PC-9 (cell line): ENCODE measurements at regions not wholly inside any gene's neighbourhood (a gene's known extent, or its start where the extent isn't known, plus 50 kb on each side); places are given as distances from the start of the nearest gene placed in this dataset.

Experiments
- BruUV-seq: library from RNA; stranded (reverse); fragments of 400-500 nt; replicated peaks from 2 replicates; lab custom pipeline; 2021; lab: Mats Ljungman, UMichigan
- CTCF ChIA-PET: fragments of 300-600 bp; sonication (Branson Sonifier 250); formaldehyde crosslinking; loops from one replicate; lab custom pipeline; 2022; ENCODE audit warnings: antibody characterized with exemption; lab: Charles Lee
- POLR2A ChIA-PET: fragments of 300-600 bp; sonication (Branson Sonifier 250); formaldehyde crosslinking; loops from one replicate; lab custom pipeline; 2022; ENCODE audit warnings: antibody characterized with exemption; ENCODE audit not compliant: unreplicated experiment; lab: Charles Lee
- DNase-seq, 2 experiments: peaks; one replicate each; pipeline versions ENCODE4 v3.0.0 to v3.0.0-alpha.2; 2015 to 2022; ENCODE audit warnings: mixed read lengths in 1 of 2
- H2AFZ ChIP-seq: fragments of 200-600 bp; sonication (generic); 2 replicates; pipeline ENCODE4 v1.8.1; 2017; ENCODE audit warnings: antibody characterized with exemption
- H3F3A ChIP-seq: fragments of 200-600 bp; sonication (generic); 2 replicates; pipeline ENCODE4 v1.8.1; 2017; ENCODE audit warnings: antibody characterized with exemption, mild to moderate bottlenecking, low read depth; ENCODE audit not compliant: insufficient read depth
- H3K27ac ChIP-seq: fragments of 200-600 bp; sonication (generic); 2 replicates; pipeline ENCODE4 v1.6.1; 2016; ENCODE audit warnings: mixed run types
- H3K27me3 ChIP-seq: fragments of 200-600 bp; sonication (generic); 2 replicates; pipeline ENCODE4 v1.6.1; 2016; ENCODE audit warnings: low read depth, mixed run types; ENCODE audit not compliant: insufficient read depth
- H3K36me3 ChIP-seq: fragments of 200-600 bp; sonication (generic); 2 replicates; pipeline ENCODE4 v1.6.1; 2016; ENCODE audit warnings: low read depth, mixed run types
- H3K4me1 ChIP-seq: fragments of 200-600 bp; sonication (generic); replicated peaks from 2 replicates; pipeline ENCODE4 v1.6.1; 2016; ENCODE audit warnings: mixed run types; ENCODE audit not compliant: insufficient read depth
- H3K4me2 ChIP-seq: fragments of 200-600 bp; sonication (generic); 2 replicates; pipeline ENCODE4 v1.6.1; 2017; ENCODE audit warnings: mixed run types
- H3K4me3 ChIP-seq: fragments of 200-600 bp; sonication (generic); 2 replicates; pipeline ENCODE4 v1.6.1; 2016; ENCODE audit warnings: mixed run types
- H3K79me2 ChIP-seq: fragments of 200-600 bp; sonication (generic); 2 replicates; pipeline ENCODE4 v1.6.1; 2017; ENCODE audit warnings: low read depth, mixed run types
- H3K9me2 ChIP-seq: fragments of 200-600 bp; sonication (generic); 2 replicates; pipeline ENCODE4 v1.8.1; 2017; ENCODE audit warnings: mild to moderate bottlenecking; ENCODE audit not compliant: insufficient read depth
- H3K9me3 ChIP-seq: fragments of 200-600 bp; sonication (generic); 2 replicates; pipeline ENCODE4 v1.8.1; 2016; ENCODE audit warnings: low read depth; ENCODE audit not compliant: insufficient read depth
- H4K20me1 ChIP-seq: fragments of 200-600 bp; sonication (generic); 2 replicates; pipeline ENCODE4 v1.8.1; 2017; ENCODE audit not compliant: insufficient read depth
- EZH2 ChIP-seq: fragments of 200-600 bp; sonication (generic); IDR thresholded peaks from 2 replicates; pipeline ENCODE4 v1.8.0; 2017; ENCODE audit warnings: antibody characterized with exemption, low read depth
- intact Hi-C: fragments of 100-400 bp; cut with micrococcal nuclease; formaldehyde crosslinking; loops from one replicate; pipeline ENCODE4 v1.10.0; 2022; ENCODE audit not compliant: unreplicated experiment
- TF ChIP-seq, protein P1 (sequence below): fragments of 200-600 bp; sonication (generic); conservative IDR thresholded peaks from 2 replicates; pipeline ENCODE4 v1.6.1; 2017; ENCODE audit warnings: mixed run types, antibody characterized with exemption, mild to moderate bottlenecking, moderate library complexity

DNA sequence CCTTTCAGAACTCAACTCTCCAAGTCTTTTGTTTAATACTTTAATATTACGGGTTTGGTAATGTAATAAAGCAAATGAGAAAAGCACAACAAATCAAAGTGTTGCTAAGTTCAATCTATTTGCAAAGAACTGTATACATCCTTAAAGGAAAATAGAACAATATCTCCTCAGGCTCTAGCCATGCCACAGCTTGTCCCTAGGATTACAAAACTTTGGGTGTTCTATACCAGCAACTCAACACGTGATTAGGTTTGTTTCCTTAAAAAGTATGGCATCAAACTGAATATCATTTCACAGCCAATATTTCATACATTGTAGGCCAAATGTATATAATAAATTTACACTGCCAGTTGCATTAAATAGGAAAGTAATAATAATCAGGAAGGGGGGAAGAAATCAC lies 418.6 kb upstream of the MDFIC2 start:
- H2AFZ ChIP-seq = no peak overlapping the region
- no peak overlapping the region for H3K27ac ChIP-seq
- DNase-seq = no peak
- TF ChIP-seq, protein P1, sequence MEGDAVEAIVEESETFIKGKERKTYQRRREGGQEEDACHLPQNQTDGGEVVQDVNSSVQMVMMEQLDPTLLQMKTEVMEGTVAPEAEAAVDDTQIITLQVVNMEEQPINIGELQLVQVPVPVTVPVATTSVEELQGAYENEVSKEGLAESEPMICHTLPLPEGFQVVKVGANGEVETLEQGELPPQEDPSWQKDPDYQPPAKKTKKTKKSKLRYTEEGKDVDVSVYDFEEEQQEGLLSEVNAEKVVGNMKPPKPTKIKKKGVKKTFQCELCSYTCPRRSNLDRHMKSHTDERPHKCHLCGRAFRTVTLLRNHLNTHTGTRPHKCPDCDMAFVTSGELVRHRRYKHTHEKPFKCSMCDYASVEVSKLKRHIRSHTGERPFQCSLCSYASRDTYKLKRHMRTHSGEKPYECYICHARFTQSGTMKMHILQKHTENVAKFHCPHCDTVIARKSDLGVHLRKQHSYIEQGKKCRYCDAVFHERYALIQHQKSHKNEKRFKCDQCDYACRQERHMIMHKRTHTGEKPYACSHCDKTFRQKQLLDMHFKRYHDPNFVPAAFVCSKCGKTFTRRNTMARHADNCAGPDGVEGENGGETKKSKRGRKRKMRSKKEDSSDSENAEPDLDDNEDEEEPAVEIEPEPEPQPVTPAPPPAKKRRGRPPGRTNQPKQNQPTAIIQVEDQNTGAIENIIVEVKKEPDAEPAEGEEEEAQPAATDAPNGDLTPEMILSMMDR = no peak
- no peak for TF ChIP-seq EZH2
- H3K4me3 ChIP-seq = no peak overlapping the region
- no peaks in the 10 kb centered on the region for H3K27me3 ChIP-seq
- no peaks in the 10 kb centered on the region for H4K20me1 ChIP-seq
- H3K9me3 ChIP-seq = no peaks in the 10 kb centered on the region
- POLR2A ChIA-PET = no interaction called here
- no TSS peak for BruUV-seq
- no peak overlapping the region for H3K4me2 ChIP-seq
- no peaks in the 10 kb centered on the region for H3K79me2 ChIP-seq
- no peaks in the 10 kb centered on the region for H3K9me2 ChIP-seq
- intact Hi-C loops = no loop called here
- H3K4me1 ChIP-seq = no peaks in the 10 kb centered on the region
- H3F3A ChIP-seq = no peaks in the 10 kb centered on the region
- CTCF ChIA-PET = no interaction called here
- H3K36me3 ChIP-seq = no peaks in the 10 kb centered on the region

DNA sequence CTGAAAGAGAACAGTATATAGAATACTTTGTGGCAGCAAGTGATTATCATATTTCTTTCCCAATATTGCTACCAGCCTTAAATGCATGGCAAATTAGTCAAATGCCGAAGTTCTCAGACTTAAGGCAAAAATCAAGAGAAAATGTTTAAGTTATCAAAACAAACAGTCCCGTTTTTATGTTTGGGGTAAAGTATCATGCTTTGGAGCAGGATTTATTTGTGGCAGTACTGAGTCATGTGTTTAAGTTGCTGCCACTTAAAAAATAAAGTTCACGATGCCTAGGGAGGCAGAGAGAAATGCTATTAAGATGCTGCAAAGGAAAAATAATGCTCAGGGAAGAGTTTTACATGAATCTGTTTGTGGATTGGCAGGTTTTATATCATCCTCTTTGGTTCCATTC lies 417.4 kb upstream of the MDFIC2 start:
- Histone ChIP-seq H3K27me3 (no peaks in the 10 kb centered on the region), H3K4me2 (no peak overlapping the region), H3K79me2 (no peaks in the 10 kb centered on the region), H3K9me3 (no peaks in the 10 kb centered on the region), H3F3A (no peaks in the 10 kb centered on the region), H2AFZ (no peak overlapping the region), H4K20me1 (no peaks in the 10 kb centered on the region), H3K27ac (no peak overlapping the region), H3K4me3 (no peak overlapping the region), H3K36me3 (no peaks in the 10 kb centered on the region), H3K9me2 (no peaks in the 10 kb centered on the region), H3K4me1 (no peaks in the 10 kb centered on the region)
- DNase-seq = no peak
- ChIA-PET CTCF (no interaction called here), POLR2A (no interaction called here)
- TF ChIP-seq, protein P1 = no peak
- no peak for TF ChIP-seq EZH2
- BruUV-seq = no TSS peak
- intact Hi-C loops = no loop called here

GRCh38 chr3:70728311-70728710 lies 415.9 kb upstream of the MDFIC2 start:
- no peaks in the 10 kb centered on the region for H3K36me3 ChIP-seq
- H3K27ac ChIP-seq = no peak overlapping the region
- no peak overlapping the region for H3K4me2 ChIP-seq
- POLR2A ChIA-PET = no interaction called here
- no peaks in the 10 kb centered on the region for H3K27me3 ChIP-seq
- DNase-seq = no peak
- H3K9me3 ChIP-seq = no peaks in the 10 kb centered on the region
- no peaks in the 10 kb centered on the region for H3K9me2 ChIP-seq
- no peaks in the 10 kb centered on the region for H4K20me1 ChIP-seq
- TF ChIP-seq EZH2 = no peak
- TF ChIP-seq, protein P1 = no peak
- no peak overlapping the region for H2AFZ ChIP-seq
- no peaks in the 10 kb centered on the region for H3F3A ChIP-seq
- CTCF ChIA-PET = no interaction called here
- no peaks in the 10 kb centered on the region for H3K4me1 ChIP-seq
- intact Hi-C loops = no loop called here
- H3K4me3 ChIP-seq = no peak overlapping the region
- BruUV-seq = no TSS peak
- no peaks in the 10 kb centered on the region for H3K79me2 ChIP-seq
